ENCODE measurements at regions not wholly inside any gene's neighbourhood (a gene's known extent, or its start where the extent isn't known, plus 50 kb on each side); places are given as distances from the start of the nearest gene placed in this dataset.

- Mint-ChIP-seq H3K27me3 (ENCODE audit: insufficient read depth, unreplicated experiment) (no peaks in the 10 kb centered on the region), H3K4me1 (ENCODE audit: insufficient read depth, unreplicated experiment) (peaks cover 55% of the 10 kb centered on the region), H3K4me3 (ENCODE audit: unreplicated experiment) (no peak overlapping the region), H3K9me3 (ENCODE audit: unreplicated experiment) (no peaks in the 10 kb centered on the region), H3K27ac (ENCODE audit: low read depth, unreplicated experiment) (peak overlapping the region; percentile 51), H3K36me3 (ENCODE audit: insufficient read depth, unreplicated experiment) (peaks cover 4% of the 10 kb centered on the region)
- ChIA-PET POLR2A (interaction anchor here (0.9 to 2.0 kb wide), 6 partner anchors 9 to 168 kb away, joined by 3 to 10 read pairs (median 4); partner anchors contain the start of gene MAMLD1), CTCF (interaction anchor here (0.7 to 1.1 kb wide), 6 partner anchors 11 to 445 kb away, joined by 3 to 4 read pairs (median 3); no protein-coding TSS in a partner anchor)
- no TSS peak for BruUV-seq (replicated peaks)
- intact Hi-C loops (cut with micrococcal nuclease) = loop anchor here (5.0 kb wide), 4 partner anchors 114 to 286 kb away; partner anchors contain the start of gene MAMLD1
- TF ChIP-seq CTCF (IDR thresholded peaks at IDR 0.05; ENCODE audit: unreplicated experiment) = no peak
- DNase-seq (ENCODE audit: unreplicated experiment) = peak; percentile 100
Measured at GRCh38 chrX:150200820-150201287, 162.3 kb upstream of the MAMLD1 start.

GRCh38 chrX:150201391-150201790 is 161.7 kb upstream of the MAMLD1 start:
- no peak for TF ChIP-seq CTCF (IDR thresholded peaks at IDR 0.05; ENCODE audit: unreplicated experiment)
- intact Hi-C loops (cut with micrococcal nuclease) = loop anchor here (5.0 kb wide), 4 partner anchors 114 to 286 kb away; partner anchors contain the start of gene MAMLD1
- ChIA-PET POLR2A (interaction anchor here (0.9 to 1.4 kb wide), 5 partner anchors 9 to 168 kb away, joined by 3 to 10 read pairs (median 4); partner anchors contain the start of gene MAMLD1), CTCF (interaction anchor here (0.7 kb wide), 1 partner anchor 158 kb away, joined by 3 read pairs; no protein-coding TSS in a partner anchor)
- no peak for DNase-seq (ENCODE audit: unreplicated experiment)
- BruUV-seq (replicated peaks) = no TSS peak
- no peak overlapping the region for H3K4me3 Mint-ChIP-seq (ENCODE audit: unreplicated experiment)
- H3K36me3 Mint-ChIP-seq (ENCODE audit: insufficient read depth, unreplicated experiment) = peaks cover 4% of the 10 kb centered on the region
- peaks cover 57% of the 10 kb centered on the region for H3K4me1 Mint-ChIP-seq (ENCODE audit: insufficient read depth, unreplicated experiment)
- H3K27me3 Mint-ChIP-seq (ENCODE audit: insufficient read depth, unreplicated experiment) = no peaks in the 10 kb centered on the region
- peak overlapping the region; percentile 51 for H3K27ac Mint-ChIP-seq (ENCODE audit: low read depth, unreplicated experiment)
- no peaks in the 10 kb centered on the region for H3K9me3 Mint-ChIP-seq (ENCODE audit: unreplicated experiment)

- H3K27ac Mint-ChIP-seq (ENCODE audit: low read depth, unreplicated experiment) = peak overlapping the region; percentile 80
- CTCF ChIA-PET = no interaction called here
Measured at GRCh38 chrX:150201841-150202240, 161.3 kb upstream of the MAMLD1 start.

More at GRCh38 chrX:150201841-150202240, 161.3 kb upstream of the MAMLD1 start:
- peaks cover 4% of the 10 kb centered on the region for H3K36me3 Mint-ChIP-seq (ENCODE audit: insufficient read depth, unreplicated experiment)
- peak; percentile 66 for DNase-seq (ENCODE audit: unreplicated experiment)
- no peak for TF ChIP-seq CTCF (IDR thresholded peaks at IDR 0.05; ENCODE audit: unreplicated experiment)
- H3K4me3 Mint-ChIP-seq (ENCODE audit: unreplicated experiment) = no peak overlapping the region
- POLR2A ChIA-PET = interaction anchor here (1.1 kb wide), 1 partner anchor 15 kb away, joined by 3 read pairs; no protein-coding TSS in a partner anchor
- peaks cover 57% of the 10 kb centered on the region for H3K4me1 Mint-ChIP-seq (ENCODE audit: insufficient read depth, unreplicated experiment)
- no TSS peak for BruUV-seq (replicated peaks)
- no peaks in the 10 kb centered on the region for H3K27me3 Mint-ChIP-seq (ENCODE audit: insufficient read depth, unreplicated experiment)
- H3K9me3 Mint-ChIP-seq (ENCODE audit: unreplicated experiment) = no peaks in the 10 kb centered on the region
- intact Hi-C loops (cut with micrococcal nuclease) = loop anchor here (2.0 to 5.0 kb wide), 5 partner anchors 115 to 285 kb away; partner anchors contain the start of gene MAMLD1

Data from MCF 10A (cell line).